ENCODE measurements at regions not wholly inside any gene's neighbourhood (a gene's known extent, or its start where the extent isn't known, plus 50 kb on each side); places are given as distances from the start of the nearest gene placed in this dataset.

DNA sequence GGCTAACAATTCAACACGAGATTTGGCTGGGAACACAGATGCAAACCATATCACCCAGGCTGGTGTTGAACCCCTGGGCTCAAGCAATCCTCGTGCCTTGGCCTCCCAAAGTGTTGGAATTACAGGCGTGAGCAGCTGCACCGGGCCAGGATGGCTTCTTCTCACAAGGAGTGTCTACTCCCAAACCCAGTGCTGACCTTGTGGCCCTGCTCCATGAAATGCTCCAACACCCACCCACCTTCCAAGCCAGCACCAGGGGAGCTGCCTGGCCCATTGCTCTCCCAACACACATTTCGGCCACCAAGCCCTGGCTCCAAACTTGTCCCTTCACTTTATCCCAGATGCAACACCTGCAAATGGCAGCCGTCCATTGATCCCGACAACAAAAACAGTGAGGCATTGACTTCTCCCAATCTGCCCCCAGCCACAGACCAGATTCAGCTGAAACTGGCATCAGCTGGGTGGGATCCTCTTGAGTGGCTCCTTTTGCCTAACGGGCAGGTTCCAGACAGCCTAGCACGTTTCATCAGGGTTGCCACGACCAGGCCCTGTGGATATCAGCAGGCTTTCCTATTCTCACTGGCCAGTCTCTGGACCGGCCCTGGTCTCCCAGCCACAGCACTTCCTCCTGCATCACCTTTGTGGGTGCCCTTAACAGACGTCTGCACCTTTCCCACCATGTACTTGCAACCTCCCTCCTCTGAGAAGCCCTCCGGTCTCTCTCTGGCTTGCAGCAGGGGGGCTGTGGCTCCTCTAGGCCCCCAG lies 105.7 kb upstream of the CARD11 start:
- POLR2A ChIA-PET, result no interaction called here
- Histone ChIP-seq H4K20me1 (ENCODE audit: insufficient read depth) (no peaks in the 10 kb centered on the region), H3K9me3 (no peaks in the 10 kb centered on the region), H3K4me2 (no peak overlapping the region), H3K27ac (ENCODE audit: low read depth in 2 of 2, low read length in 1 of 2) (no peak overlapping the region), H3K9me2 (no peaks in the 10 kb centered on the region), H2AFZ (ENCODE audit: low read depth) (no peak overlapping the region), H3K36me3 (replicated peaks in 1 of 2; ENCODE audit: control insufficient read depth in 1 of 2, insufficient read depth in 2 of 2, low read length in 1 of 2) (no peaks in the 10 kb centered on the region), H3K4me3 (ENCODE audit: low read depth in 2 of 2, low read length in 1 of 2) (no peak overlapping the region), H3K4me1 (ENCODE audit: control insufficient read depth in 1 of 2, insufficient read depth in 2 of 2, low read depth in 1 of 2, low read length in 1 of 2) (no peaks in the 10 kb centered on the region), H3K9ac (no peak overlapping the region), H3K27me3 (ENCODE audit: insufficient read depth) (no peaks in the 10 kb centered on the region), H3F3A (replicated peaks; ENCODE audit: insufficient read depth) (no peaks in the 10 kb centered on the region), H3K79me2 (ENCODE audit: insufficient read depth) (no peaks in the 10 kb centered on the region)
- TF ChIP-seq RAD21 (IDR thresholded peaks at IDR 0.05; ENCODE audit: low read length) (no peak), EZH2phosphoT487 (IDR thresholded peaks at IDR 0.05; ENCODE audit: borderline replicate concordance, low read depth) (no peak), FOXM1 (IDR thresholded peaks at IDR 0.05; ENCODE audit: low read depth) (no peak), RFX5 (IDR thresholded peaks at IDR 0.05; ENCODE audit: low read length) (no peak), MEF2A (IDR thresholded peaks at IDR 0.05; ENCODE audit: borderline replicate concordance, low read depth) (no peak)
- TF ChIP-seq, protein P1, sequence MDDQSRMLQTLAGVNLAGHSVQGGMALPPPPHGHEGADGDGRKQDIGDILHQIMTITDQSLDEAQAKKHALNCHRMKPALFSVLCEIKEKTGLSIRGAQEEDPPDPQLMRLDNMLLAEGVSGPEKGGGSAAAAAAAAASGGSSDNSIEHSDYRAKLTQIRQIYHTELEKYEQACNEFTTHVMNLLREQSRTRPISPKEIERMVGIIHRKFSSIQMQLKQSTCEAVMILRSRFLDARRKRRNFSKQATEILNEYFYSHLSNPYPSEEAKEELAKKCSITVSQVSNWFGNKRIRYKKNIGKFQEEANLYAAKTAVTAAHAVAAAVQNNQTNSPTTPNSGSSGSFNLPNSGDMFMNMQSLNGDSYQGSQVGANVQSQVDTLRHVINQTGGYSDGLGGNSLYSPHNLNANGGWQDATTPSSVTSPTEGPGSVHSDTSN (IDR thresholded peaks at IDR 0.05), result no peak
- TF ChIP-seq, protein P2, sequence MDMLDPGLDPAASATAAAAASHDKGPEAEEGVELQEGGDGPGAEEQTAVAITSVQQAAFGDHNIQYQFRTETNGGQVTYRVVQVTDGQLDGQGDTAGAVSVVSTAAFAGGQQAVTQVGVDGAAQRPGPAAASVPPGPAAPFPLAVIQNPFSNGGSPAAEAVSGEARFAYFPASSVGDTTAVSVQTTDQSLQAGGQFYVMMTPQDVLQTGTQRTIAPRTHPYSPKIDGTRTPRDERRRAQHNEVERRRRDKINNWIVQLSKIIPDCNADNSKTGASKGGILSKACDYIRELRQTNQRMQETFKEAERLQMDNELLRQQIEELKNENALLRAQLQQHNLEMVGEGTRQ (IDR thresholded peaks at IDR 0.05; ENCODE audit: borderline replicate concordance, low read depth, low read length), result no peak
- no peak for DNase-seq
- 43% methylated on average over 13 of the region's 13 CpGs for WGBS (ENCODE audit: low lambda C conversion rate)
- CTCF ChIA-PET, result interaction anchor here (1.3 to 2.5 kb wide), 5 partner anchors 8 to 332 kb away, joined by 3 to 10 read pairs (median 4); no protein-coding TSS in a partner anchor

DNA sequence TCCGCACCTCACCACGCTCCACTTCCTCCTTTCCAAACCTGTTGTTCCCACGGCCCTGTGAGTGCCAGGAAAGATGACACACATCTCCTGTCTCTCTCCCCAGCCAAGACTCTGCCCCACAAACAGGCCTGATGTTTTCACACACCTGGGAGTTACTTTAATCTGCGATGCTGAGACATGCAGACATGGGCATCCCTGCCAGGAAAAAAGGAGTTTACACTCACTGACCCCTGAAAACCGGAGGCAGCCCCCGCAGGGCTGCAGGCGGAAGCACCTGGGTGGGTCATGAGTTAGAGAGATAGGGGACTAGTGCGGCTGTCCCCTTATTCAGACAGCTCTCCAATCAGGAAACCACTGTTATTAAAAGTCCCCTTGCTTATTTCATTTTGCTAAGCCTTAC lies 106.4 kb upstream of the CARD11 start:
- Histone ChIP-seq H3K27me3 (ENCODE audit: insufficient read depth) (no peaks in the 10 kb centered on the region), H3K4me3 (ENCODE audit: low read depth in 2 of 2, low read length in 1 of 2) (no peak overlapping the region), H4K20me1 (ENCODE audit: insufficient read depth) (no peaks in the 10 kb centered on the region), H2AFZ (ENCODE audit: low read depth) (no peak overlapping the region), H3K9ac (no peak overlapping the region), H3K79me2 (ENCODE audit: insufficient read depth) (no peaks in the 10 kb centered on the region), H3F3A (replicated peaks; ENCODE audit: insufficient read depth) (no peaks in the 10 kb centered on the region), H3K4me1 (ENCODE audit: control insufficient read depth in 1 of 2, insufficient read depth in 2 of 2, low read depth in 1 of 2, low read length in 1 of 2) (no peaks in the 10 kb centered on the region), H3K9me2 (no peaks in the 10 kb centered on the region), H3K36me3 (replicated peaks in 1 of 2; ENCODE audit: control insufficient read depth in 1 of 2, insufficient read depth in 2 of 2, low read length in 1 of 2) (no peaks in the 10 kb centered on the region), H3K27ac (ENCODE audit: low read depth in 2 of 2, low read length in 1 of 2) (no peak overlapping the region), H3K4me2 (no peak overlapping the region), H3K9me3 (no peaks in the 10 kb centered on the region)
- 46% methylated on average over 8 of the region's 8 CpGs for WGBS (ENCODE audit: low lambda C conversion rate)
- POLR2A ChIA-PET, result no interaction called here
- DNase-seq, result no peak
- CTCF ChIA-PET, result interaction anchor here (1.2 to 2.5 kb wide), 5 partner anchors 9 to 332 kb away, joined by 3 to 10 read pairs (median 5); no protein-coding TSS in a partner anchor
- TF ChIP-seq FOXJ3 (CRISPR knock-in tag; IDR thresholded peaks at IDR 0.05) (no peak), RAD21 (IDR thresholded peaks at IDR 0.05; ENCODE audit: low read length) (no peak), RCOR1 (IDR thresholded peaks at IDR 0.05; ENCODE audit: low read length) (no peak), FOXM1 (IDR thresholded peaks at IDR 0.05; ENCODE audit: low read depth) (no peak), GABPA (IDR thresholded peaks at IDR 0.05; ENCODE audit: low read depth) (no peak), TEAD4 (IDR thresholded peaks at IDR 0.05; ENCODE audit: borderline replicate concordance, insufficient read depth) (no peak), NRF1 (IDR thresholded peaks at IDR 0.05; ENCODE audit: low read depth, low read length) (no peak), RFX5 (IDR thresholded peaks at IDR 0.05; ENCODE audit: low read length) (no peak), EZH2phosphoT487 (IDR thresholded peaks at IDR 0.05; ENCODE audit: borderline replicate concordance, low read depth) (no peak), ELF1 (IDR thresholded peaks at IDR 0.05) (no peak), RXRA (IDR thresholded peaks at IDR 0.05; ENCODE audit: borderline replicate concordance, low read depth) (no peak), SIN3A (IDR thresholded peaks at IDR 0.05; ENCODE audit: borderline replicate concordance, low read depth, low read length) (no peak), MXI1 (IDR thresholded peaks at IDR 0.05; ENCODE audit: low read depth, low read length) (no peak)
- TF ChIP-seq, protein P3, sequence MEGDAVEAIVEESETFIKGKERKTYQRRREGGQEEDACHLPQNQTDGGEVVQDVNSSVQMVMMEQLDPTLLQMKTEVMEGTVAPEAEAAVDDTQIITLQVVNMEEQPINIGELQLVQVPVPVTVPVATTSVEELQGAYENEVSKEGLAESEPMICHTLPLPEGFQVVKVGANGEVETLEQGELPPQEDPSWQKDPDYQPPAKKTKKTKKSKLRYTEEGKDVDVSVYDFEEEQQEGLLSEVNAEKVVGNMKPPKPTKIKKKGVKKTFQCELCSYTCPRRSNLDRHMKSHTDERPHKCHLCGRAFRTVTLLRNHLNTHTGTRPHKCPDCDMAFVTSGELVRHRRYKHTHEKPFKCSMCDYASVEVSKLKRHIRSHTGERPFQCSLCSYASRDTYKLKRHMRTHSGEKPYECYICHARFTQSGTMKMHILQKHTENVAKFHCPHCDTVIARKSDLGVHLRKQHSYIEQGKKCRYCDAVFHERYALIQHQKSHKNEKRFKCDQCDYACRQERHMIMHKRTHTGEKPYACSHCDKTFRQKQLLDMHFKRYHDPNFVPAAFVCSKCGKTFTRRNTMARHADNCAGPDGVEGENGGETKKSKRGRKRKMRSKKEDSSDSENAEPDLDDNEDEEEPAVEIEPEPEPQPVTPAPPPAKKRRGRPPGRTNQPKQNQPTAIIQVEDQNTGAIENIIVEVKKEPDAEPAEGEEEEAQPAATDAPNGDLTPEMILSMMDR (IDR thresholded peaks at IDR 0.05), result no peak
- TF ChIP-seq, protein P4, sequence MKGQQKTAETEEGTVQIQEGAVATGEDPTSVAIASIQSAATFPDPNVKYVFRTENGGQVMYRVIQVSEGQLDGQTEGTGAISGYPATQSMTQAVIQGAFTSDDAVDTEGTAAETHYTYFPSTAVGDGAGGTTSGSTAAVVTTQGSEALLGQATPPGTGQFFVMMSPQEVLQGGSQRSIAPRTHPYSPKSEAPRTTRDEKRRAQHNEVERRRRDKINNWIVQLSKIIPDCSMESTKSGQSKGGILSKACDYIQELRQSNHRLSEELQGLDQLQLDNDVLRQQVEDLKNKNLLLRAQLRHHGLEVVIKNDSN (IDR thresholded peaks at IDR 0.05; ENCODE audit: borderline replicate concordance, low read depth), result no peak
- TF ChIP-seq, protein P5, sequence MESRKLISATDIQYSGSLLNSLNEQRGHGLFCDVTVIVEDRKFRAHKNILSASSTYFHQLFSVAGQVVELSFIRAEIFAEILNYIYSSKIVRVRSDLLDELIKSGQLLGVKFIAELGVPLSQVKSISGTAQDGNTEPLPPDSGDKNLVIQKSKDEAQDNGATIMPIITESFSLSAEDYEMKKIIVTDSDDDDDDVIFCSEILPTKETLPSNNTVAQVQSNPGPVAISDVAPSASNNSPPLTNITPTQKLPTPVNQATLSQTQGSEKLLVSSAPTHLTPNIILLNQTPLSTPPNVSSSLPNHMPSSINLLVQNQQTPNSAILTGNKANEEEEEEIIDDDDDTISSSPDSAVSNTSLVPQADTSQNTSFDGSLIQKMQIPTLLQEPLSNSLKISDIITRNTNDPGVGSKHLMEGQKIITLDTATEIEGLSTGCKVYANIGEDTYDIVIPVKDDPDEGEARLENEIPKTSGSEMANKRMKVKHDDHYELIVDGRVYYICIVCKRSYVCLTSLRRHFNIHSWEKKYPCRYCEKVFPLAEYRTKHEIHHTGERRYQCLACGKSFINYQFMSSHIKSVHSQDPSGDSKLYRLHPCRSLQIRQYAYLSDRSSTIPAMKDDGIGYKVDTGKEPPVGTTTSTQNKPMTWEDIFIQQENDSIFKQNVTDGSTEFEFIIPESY (IDR thresholded peaks at IDR 0.05; ENCODE audit: borderline replicate concordance, low read depth), result no peak
